ENCODE measurements at regions not wholly inside any gene's neighbourhood (a gene's known extent, or its start where the extent isn't known, plus 50 kb on each side); places are given as distances from the start of the nearest gene placed in this dataset.

DNA sequence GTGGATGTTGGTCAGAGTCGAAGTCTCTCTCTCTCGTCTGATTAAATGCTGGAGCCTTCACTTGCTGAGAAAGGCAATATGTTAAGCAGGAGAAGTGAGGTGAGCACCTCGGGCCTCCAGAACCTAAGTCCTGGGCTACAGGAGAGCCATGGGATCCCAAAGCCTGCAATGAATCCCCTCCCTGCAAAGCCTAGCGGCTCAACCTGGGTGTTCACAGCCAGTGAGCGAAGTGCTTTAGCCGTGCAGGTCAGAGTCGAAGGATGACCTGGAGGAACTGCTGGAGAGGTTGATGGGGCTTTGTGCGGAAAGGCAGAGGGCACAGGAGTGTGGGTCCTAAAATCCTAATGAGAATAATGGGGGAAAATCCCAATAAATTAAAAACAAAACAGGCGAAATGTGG is 267.8 kb downstream of the ENGASE start:
- TF ChIP-seq, protein P1, sequence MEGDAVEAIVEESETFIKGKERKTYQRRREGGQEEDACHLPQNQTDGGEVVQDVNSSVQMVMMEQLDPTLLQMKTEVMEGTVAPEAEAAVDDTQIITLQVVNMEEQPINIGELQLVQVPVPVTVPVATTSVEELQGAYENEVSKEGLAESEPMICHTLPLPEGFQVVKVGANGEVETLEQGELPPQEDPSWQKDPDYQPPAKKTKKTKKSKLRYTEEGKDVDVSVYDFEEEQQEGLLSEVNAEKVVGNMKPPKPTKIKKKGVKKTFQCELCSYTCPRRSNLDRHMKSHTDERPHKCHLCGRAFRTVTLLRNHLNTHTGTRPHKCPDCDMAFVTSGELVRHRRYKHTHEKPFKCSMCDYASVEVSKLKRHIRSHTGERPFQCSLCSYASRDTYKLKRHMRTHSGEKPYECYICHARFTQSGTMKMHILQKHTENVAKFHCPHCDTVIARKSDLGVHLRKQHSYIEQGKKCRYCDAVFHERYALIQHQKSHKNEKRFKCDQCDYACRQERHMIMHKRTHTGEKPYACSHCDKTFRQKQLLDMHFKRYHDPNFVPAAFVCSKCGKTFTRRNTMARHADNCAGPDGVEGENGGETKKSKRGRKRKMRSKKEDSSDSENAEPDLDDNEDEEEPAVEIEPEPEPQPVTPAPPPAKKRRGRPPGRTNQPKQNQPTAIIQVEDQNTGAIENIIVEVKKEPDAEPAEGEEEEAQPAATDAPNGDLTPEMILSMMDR (IDR thresholded peaks at IDR 0.05): no peak
- no peak for TF ChIP-seq POLR2A (IDR thresholded peaks at IDR 0.05)
